Activated T-helper 1 cell treated with anti-CD3 and anti-CD28 coated beads, Interleukin-12 subunit alpha, Interleukin-12 subunit beta, Interleukin-2, Interleukin-4 antibody, amounts not matched to agents 30 ng/mL and 10 ng/mL and 1 ng/mL, durations not matched to agents 14 hours and 24 hours and 36 hours (primary cell): ENCODE measurements at regions not wholly inside any gene's neighbourhood (a gene's known extent, or its start where the extent isn't known, plus 50 kb on each side); places are given as distances from the start of the nearest gene placed in this dataset.
"Not testable (repeated sequence)": the region's sequence is repeated elsewhere in the genome, so short reads cannot be mapped to it uniquely, and the experiment has no call there.

Source experiments
- DNase-seq: peaks from one replicate; pipeline ENCODE4 v3.0.0; 2021; ENCODE audit warnings: low spot score
- H3K27ac Mint-ChIP-seq: one replicate; pipeline ENCODE4 v1.8.0; 2021; ENCODE audit warnings: mild to moderate bottlenecking, mixed read lengths
- H3K27me3 Mint-ChIP-seq: one replicate; pipeline ENCODE4 v1.8.0; 2022; ENCODE audit warnings: mild to moderate bottlenecking, moderate library complexity, mixed read lengths; ENCODE audit not compliant: insufficient read depth
- H3K36me3 Mint-ChIP-seq: one replicate; pipeline ENCODE4 v1.8.0; 2021; ENCODE audit warnings: low read depth, mixed read lengths
- H3K4me1 Mint-ChIP-seq: one replicate; pipeline ENCODE4 v1.8.0; 2021; ENCODE audit warnings: low read depth, mixed read lengths
- H3K4me3 Mint-ChIP-seq: one replicate; pipeline ENCODE4 v1.8.0; 2021; ENCODE audit warnings: mild to moderate bottlenecking, moderate library complexity, mixed read lengths
- H3K9me3 Mint-ChIP-seq: one replicate; pipeline ENCODE4 v1.8.0; 2021; ENCODE audit warnings: mixed read lengths
- intact Hi-C: fragments of 100-400 bp; cut with micrococcal nuclease; formaldehyde crosslinking; loops from one replicate; pipeline ENCODE4 v1.15.1; 2024

DNA sequence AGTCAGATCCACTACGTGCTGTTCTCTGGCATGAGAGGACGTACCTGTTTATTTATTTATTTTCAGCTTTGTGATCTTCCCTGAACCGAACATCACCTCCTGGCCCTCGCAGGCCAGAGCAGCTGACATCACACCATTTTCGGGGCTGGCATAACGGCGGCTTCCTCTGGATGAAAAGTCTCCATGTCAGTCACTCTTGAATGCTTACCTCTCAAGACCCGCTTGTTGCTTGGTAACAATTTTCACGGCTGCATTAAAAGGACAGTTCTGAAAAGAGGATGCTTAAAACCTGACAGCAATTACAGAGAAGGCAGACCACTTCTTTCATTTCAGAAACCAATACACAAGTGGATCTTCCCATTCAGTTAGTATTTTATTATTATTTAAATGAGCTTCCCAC, 159.8 kb upstream of the CDH4 start:
- H3K36me3 Mint-ChIP-seq: no peaks in the 10 kb centered on the region
- H3K9me3 Mint-ChIP-seq: peaks cover 24% of the 10 kb centered on the region
- H3K4me1 Mint-ChIP-seq: no peaks in the 10 kb centered on the region
- intact Hi-C loops: no loop called here
- no peak overlapping the region for H3K4me3 Mint-ChIP-seq
- DNase-seq: no peak
- no peaks in the 10 kb centered on the region for H3K27me3 Mint-ChIP-seq
- H3K27ac Mint-ChIP-seq: no peak overlapping the region

DNA sequence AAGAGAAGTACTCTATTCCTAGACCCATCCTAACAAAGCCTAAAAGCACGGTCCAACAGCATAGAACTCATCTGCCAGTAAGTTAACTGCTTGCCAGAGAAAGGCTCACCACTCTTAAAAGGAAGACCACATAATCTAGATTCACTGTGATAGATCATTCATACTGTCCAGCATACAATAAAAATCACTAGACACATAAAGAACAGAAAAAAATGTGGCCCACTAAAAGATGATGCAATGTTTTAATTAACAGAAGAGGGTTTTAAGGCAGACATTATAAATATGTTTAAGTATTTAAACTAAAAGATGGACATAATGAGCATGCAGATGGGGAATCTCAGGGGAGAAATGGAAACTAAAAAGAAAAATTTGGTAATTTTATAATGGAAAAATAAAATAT, 157.5 kb upstream of the CDH4 start:
- DNase-seq: no peak
- no peak overlapping the region for H3K4me3 Mint-ChIP-seq
- H3K4me1 Mint-ChIP-seq: no peaks in the 10 kb centered on the region
- H3K27me3 Mint-ChIP-seq: no peaks in the 10 kb centered on the region
- H3K9me3 Mint-ChIP-seq: peaks cover 24% of the 10 kb centered on the region
- no peak overlapping the region for H3K27ac Mint-ChIP-seq
- no peaks in the 10 kb centered on the region for H3K36me3 Mint-ChIP-seq
- intact Hi-C loops: no loop called here

DNA sequence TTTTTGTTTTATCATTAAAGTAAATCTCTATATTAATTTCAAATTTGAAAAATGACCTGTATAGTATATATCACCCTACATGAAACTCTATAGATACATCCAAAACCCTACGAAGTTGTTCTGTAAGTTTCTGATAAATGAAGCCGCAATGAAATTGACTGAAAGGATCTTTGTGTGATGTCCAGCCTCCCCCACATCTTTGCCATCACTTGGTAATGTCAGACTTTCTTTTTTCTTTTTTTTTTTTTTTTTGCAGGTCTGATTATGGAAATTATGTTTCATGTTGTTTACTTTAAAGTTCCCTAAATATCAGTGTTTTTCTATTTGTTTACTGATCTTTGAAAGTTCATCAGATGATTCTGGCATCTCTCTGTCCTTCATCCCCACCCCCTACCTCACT, 155.6 kb upstream of the CDH4 start:
- Mint-ChIP-seq H3K27me3 (no peaks in the 10 kb centered on the region), H3K4me3 (no peak overlapping the region), H3K27ac (no peak overlapping the region), H3K36me3 (no peaks in the 10 kb centered on the region), H3K9me3 (peaks cover 20% of the 10 kb centered on the region), H3K4me1 (no peaks in the 10 kb centered on the region)
- intact Hi-C loops: no loop called here
- no peak for DNase-seq

DNA sequence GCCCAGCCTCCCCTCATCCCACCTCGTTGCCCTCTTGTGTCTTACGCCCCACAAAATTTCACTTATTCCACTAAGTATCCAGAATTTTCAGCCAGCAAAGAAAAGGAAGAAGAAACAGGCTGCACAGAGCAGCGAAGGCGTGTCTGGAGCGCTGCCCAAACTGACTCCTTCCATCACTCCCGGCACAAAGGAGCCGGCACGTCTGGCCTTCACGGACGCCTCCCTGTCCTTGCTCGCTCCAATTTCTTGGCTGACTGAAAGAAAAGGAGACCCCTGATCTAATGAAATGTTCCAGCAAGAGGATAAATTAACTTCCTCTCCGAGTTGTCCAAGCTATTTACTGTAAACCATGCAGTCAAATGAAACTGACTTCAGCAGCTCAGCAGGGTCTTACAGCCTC, 152.3 kb upstream of the CDH4 start:
- H3K4me1 Mint-ChIP-seq: no peaks in the 10 kb centered on the region
- no peaks in the 10 kb centered on the region for H3K36me3 Mint-ChIP-seq
- H3K9me3 Mint-ChIP-seq: peaks cover 4% of the 10 kb centered on the region
- no peak overlapping the region for H3K4me3 Mint-ChIP-seq
- no peaks in the 10 kb centered on the region for H3K27me3 Mint-ChIP-seq
- intact Hi-C loops: no loop called here
- no peak overlapping the region for H3K27ac Mint-ChIP-seq
- no peak for DNase-seq

DNA sequence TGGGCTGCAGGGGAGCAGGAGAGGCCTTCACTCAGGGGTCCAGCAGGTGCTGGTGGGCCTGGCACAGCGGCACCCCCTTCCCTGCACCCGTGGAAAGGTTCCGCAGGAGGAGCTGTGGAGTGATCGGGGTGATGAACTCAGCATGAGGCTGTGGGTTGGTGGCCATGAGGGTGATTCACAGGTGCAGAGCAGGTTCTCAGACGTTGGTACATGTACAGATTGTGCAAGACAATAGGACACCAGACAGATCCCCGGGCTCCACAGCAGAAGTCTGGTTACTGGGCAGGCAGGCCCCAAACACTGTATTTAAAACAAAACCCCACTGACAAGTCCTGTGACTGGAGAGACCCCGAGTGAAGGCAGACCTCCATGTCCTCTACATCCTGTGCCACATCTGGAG, 151.6 kb upstream of the CDH4 start:
- intact Hi-C loops: no loop called here
- Mint-ChIP-seq H3K27me3 (no peaks in the 10 kb centered on the region), H3K27ac (no peak overlapping the region), H3K9me3 (no peaks in the 10 kb centered on the region), H3K4me1 (no peaks in the 10 kb centered on the region), H3K4me3 (no peak overlapping the region), H3K36me3 (no peaks in the 10 kb centered on the region)
- no peak for DNase-seq

DNA sequence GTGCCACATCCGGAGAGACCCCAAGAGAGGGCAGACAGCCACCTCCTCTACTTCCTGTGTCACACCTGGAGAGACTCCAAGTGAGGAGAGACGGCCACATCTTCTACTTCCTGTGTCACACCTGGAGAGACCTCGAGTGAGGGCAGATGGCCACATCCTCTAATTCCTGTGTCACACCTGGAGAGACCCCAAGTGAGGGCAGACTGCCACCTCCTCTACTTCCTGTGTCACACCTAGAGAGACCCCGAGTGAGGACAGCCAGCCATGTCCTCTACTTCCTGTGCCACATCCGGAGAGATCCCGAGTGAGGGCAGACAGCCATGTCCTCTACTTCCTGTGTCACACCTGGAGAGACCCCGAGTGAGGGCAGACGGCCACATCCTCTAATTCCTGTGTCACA, 150.7 kb upstream of the CDH4 start:
- H3K4me1 Mint-ChIP-seq, H3K27ac Mint-ChIP-seq, DNase-seq, H3K36me3 Mint-ChIP-seq, intact Hi-C loops, H3K27me3 Mint-ChIP-seq, H3K9me3 Mint-ChIP-seq, H3K4me3 Mint-ChIP-seq: not testable (repeated sequence)

DNA sequence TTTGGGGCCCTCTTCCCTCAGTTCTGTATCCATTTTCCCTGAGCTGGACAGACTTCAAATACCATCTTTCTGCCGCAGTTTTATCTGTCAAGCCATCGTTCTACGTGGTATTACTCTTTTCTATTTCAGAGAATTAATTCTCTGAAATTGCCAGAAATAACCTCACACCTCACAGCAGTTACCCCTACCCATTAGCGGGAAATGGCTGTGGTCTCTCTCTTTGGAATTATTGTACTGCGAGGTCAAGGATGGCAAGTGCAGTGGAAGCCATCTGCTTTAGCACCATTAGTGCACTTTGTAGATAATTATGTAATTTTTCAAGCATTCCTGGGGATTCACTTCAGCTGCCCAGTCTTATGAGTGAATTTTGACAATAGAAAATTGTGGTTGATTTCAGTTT, 147.8 kb upstream of the CDH4 start:
- intact Hi-C loops: no loop called here
- Mint-ChIP-seq H3K27me3 (no peaks in the 10 kb centered on the region), H3K4me3 (no peak overlapping the region), H3K36me3 (no peaks in the 10 kb centered on the region), H3K27ac (no peak overlapping the region), H3K4me1 (no peaks in the 10 kb centered on the region), H3K9me3 (no peaks in the 10 kb centered on the region)
- DNase-seq: no peak

DNA sequence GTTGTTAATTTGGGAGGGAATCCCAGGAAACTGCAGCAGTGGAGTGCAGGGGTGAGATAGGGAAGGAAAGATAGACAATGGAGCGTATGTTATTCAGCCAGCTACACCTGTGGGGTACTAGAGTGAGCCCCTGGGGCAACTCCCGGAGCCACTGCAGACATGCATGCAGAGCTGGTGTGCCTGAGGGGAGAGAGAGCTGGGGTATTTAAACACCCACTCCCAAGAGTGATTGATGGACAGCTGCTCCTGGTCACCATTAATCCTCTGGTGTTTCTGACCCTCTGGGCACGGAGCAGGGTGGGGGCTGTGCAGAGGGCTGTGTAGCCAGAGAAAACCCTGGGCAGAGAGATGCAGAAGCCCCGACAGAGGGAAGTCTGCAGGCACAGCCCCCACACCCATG, 146.7 kb upstream of the CDH4 start:
- Mint-ChIP-seq H3K36me3 (no peaks in the 10 kb centered on the region), H3K4me1 (no peaks in the 10 kb centered on the region), H3K27me3 (no peaks in the 10 kb centered on the region), H3K27ac (no peak overlapping the region), H3K9me3 (no peaks in the 10 kb centered on the region), H3K4me3 (no peak overlapping the region)
- DNase-seq: no peak
- intact Hi-C loops: no loop called here

DNA sequence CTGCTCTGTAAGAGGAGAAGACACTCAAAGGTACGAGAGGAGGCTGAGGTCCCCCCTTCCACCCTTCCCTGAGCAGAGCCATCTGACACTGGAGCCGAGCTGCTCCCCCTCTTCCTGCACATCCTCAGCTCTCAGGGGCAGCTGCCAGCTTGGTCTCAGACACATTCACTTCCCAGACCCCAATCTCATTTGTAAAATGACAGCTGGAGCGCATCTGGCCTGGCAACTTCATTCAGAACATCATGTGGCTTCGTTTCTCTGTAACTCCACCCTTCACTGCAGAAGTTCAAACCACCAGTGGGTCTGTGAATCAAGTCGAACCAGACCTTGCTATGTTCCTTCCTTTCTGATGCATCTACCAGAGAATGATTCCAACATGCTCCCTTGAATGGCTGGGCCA, 145.6 kb upstream of the CDH4 start:
- no peaks in the 10 kb centered on the region for H3K27me3 Mint-ChIP-seq
- no peaks in the 10 kb centered on the region for H3K9me3 Mint-ChIP-seq
- no peak overlapping the region for H3K4me3 Mint-ChIP-seq
- no peak overlapping the region for H3K27ac Mint-ChIP-seq
- intact Hi-C loops: no loop called here
- H3K36me3 Mint-ChIP-seq: no peaks in the 10 kb centered on the region
- DNase-seq: no peak
- no peaks in the 10 kb centered on the region for H3K4me1 Mint-ChIP-seq

DNA sequence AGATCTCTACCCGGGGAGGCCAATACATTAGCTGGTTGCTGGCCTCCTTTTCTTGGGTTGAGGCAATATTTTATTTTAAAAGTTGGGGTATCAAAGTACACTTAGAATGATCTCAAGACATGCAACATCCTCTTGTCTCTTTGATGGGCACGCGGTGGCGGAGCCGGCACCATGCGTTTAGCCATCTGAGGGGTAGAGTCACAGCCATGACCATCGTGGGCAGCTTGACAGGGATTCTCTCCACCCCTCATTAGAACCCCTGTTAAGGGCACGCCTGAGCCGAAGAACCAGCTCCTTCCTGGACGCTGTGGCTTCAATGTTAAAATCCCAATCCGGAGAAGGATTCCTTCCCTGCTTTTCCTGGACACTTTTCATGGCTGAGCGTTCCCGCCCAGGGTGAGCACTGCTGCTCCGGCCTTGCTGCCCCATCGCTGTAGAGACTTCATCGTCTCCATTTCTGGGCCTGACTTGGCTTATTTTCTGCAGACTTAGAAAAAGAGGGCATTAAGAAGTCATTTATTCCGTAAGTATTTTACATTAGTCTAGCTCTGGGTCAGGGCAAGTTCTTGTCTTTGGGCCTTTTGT, 142.7 kb upstream of the CDH4 start:
- H3K36me3 Mint-ChIP-seq: no peaks in the 10 kb centered on the region
- no peaks in the 10 kb centered on the region for H3K9me3 Mint-ChIP-seq
- no peak for DNase-seq
- H3K4me1 Mint-ChIP-seq: no peaks in the 10 kb centered on the region
- H3K4me3 Mint-ChIP-seq: no peak overlapping the region
- H3K27me3 Mint-ChIP-seq: no peaks in the 10 kb centered on the region
- no peak overlapping the region for H3K27ac Mint-ChIP-seq
- intact Hi-C loops: no loop called here

DNA sequence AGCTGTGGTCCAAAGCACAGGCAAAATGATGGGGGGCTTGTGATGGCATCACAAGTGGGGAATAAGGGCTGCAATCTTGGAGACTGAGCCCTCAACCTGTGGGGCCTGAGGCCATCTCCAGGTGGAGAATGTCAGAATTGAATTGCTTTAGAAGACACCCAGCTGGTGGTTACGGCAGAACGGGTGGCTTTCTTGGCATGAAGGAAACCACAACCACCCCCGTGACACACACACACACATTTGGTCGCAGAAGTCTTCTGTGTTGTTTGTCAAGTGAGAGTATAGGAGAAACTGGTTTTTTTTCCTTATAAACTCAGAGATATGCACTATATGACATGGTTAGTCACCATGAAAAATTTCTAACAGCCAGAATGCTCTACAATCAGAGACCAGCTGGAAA, 139.5 kb upstream of the CDH4 start:
- Mint-ChIP-seq H3K27me3 (no peaks in the 10 kb centered on the region), H3K27ac (no peak overlapping the region), H3K4me1 (no peaks in the 10 kb centered on the region), H3K4me3 (no peak overlapping the region), H3K9me3 (no peaks in the 10 kb centered on the region), H3K36me3 (no peaks in the 10 kb centered on the region)
- no peak for DNase-seq
- intact Hi-C loops: no loop called here

DNA sequence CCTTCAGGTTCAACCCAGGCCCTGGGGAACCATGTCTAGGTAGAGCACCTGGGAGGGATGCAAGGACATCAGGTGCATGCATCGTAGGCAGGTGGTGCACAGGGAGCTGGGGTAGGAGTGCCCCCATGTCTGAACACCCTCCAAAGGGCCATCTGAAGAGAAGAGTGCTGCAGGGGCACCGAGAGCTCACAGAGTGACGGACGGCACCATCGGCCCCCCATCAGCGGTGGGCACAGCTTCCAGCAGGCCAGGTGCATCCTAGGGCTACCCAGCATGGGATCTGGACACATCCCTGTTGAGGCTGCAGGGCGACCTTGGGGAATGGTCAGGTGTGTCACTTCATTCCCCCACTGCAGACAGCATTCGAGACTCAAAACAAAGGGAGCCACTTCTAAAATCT, 138.3 kb upstream of the CDH4 start:
- H3K36me3 Mint-ChIP-seq: no peaks in the 10 kb centered on the region
- no peaks in the 10 kb centered on the region for H3K27me3 Mint-ChIP-seq
- H3K4me3 Mint-ChIP-seq: no peak overlapping the region
- H3K9me3 Mint-ChIP-seq: no peaks in the 10 kb centered on the region
- intact Hi-C loops: no loop called here
- no peaks in the 10 kb centered on the region for H3K4me1 Mint-ChIP-seq
- no peak overlapping the region for H3K27ac Mint-ChIP-seq
- DNase-seq: no peak

DNA sequence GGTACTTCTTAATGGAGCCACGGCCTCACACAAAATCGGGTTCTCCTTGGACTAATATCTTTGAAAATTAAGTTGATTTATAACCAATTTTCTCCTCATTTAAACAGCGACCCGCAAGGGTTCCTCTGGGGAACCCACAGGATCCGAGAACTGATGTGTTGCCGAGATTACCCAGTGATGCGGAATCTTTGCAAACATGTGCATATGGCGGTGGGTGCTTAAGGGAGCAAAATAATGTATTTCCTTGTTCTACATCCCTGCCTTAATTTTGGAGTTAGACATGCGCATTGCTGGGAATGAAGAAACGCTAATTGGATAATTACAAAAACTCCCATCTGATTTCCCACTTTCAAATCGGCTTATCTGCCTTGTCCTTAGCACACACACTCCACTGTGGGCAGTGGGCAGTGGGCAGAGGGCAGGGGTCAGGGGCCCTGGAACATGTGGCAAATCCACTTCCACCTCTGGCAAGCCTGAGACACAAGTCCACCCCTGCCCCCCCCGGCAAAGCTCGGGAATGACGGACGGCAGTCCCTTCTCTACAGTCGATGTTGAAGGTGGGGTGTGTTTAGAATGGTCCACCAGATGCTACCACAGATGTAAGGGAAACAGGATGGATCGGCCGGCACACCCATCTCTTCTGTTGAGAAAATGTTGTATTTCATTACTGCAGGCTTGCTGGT, 137.4 kb upstream of the CDH4 start:
- Mint-ChIP-seq H3K36me3 (no peaks in the 10 kb centered on the region), H3K9me3 (no peaks in the 10 kb centered on the region), H3K27me3 (peaks cover 4% of the 10 kb centered on the region), H3K27ac (no peak overlapping the region), H3K4me1 (no peaks in the 10 kb centered on the region), H3K4me3 (no peak overlapping the region)
- intact Hi-C loops: no loop called here
- no peak for DNase-seq
